GM19438 (cell line): ENCODE measurements at regions not wholly inside any gene's neighbourhood (a gene's known extent, or its start where the extent isn't known, plus 50 kb on each side); places are given as distances from the start of the nearest gene placed in this dataset.

ENCODE experiments used
- ATAC-seq: cut with Tn5 transposase; IDR thresholded peaks from one replicate; pipeline ENCODE4 v1.9.1; 2021; ENCODE audit warnings: low read depth; ENCODE audit not compliant: unreplicated experiment

GRCh38 chr3:180516368-180516767 is 85.6 kb upstream of the TTC14 start:
- no peak for ATAC-seq

DNA sequence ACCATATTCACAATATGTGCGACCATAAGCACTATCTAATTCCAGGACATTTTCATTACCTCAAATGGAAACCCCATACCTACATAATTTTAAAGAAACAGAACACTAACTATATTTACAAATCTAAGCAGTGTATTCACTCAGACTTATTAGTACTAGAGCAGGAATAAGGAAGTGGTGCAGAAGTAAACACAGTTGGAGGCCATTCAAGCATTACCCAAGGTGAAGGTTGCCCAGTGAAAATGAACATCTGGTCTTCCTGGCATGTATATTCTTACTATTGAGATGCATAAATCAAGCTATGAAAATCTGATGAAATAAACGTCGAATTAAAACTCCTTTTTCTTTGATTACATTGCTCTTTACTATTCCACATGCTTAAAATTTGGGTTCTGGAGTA is 78.9 kb upstream of the TTC14 start:
- no peak for ATAC-seq

GRCh38 chr3:180528843-180529242 is 73.1 kb upstream of the TTC14 start:
- no peak for ATAC-seq

GRCh38 chr3:180529778-180530177 is 72.2 kb upstream of the TTC14 start:
- ATAC-seq, result no peak

- no peak for ATAC-seq
Observed at GRCh38 chr3:180530276-180530675, 71.7 kb upstream of the TTC14 start.

DNA sequence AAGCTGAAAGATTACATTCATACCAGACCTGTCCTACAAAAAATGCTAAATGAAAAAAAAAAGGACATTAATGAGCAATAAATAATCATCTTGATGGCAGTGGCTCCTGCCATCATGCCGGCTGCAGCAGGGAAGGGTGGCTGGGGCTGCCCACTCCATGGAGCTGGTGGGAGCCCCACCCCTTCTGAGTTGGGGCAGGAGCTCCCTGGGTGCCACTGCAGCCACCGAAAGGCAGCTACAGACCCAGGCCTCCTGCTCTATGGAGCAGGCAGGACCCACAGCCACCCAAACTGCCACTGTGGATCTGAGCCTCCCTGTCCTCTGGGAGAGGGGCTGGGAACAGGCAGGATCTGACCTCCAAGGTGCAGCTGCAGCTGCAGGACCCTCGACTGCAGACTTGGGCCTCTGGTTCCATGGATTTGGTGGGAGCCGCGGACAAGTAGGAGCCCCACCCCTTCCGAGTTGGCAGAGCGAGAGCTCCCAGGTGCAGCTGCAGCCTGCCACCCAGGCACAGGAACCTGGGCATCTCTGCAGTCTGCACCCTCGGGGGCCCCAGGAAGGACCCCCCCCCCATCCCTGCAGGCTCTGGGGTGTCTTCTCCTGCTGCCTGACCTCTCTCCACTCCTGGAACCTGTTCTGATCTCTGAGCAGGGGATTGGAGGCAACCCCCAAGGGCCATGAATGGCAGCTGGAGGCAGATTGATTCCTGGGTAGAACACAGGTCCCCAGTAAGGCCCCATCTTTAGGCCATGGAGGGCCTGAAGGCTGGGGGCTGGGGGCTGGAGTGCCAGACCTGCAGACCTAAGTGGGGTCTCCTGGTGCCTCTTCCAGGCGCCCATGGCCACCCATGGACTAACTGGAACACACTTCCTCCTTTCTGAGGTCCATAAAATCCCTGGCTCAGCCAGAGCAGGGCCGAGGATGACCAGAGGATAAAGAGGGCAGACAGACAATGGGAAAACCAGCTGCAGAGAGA is 70.4 kb upstream of the TTC14 start:
- ATAC-seq, result no peak

- ATAC-seq, result no peak
Observed at GRCh38 chr3:180534828-180535227, 67.1 kb upstream of the TTC14 start.

- no peak for ATAC-seq
Observed at GRCh38 chr3:180538493-180538892, 63.5 kb upstream of the TTC14 start.

GRCh38 chr3:180543877-180544276 is 58.1 kb upstream of the TTC14 start:
- no peak for ATAC-seq

GRCh38 chr3:180546863-180547262 is 55.1 kb upstream of the TTC14 start:
- no peak for ATAC-seq

- ATAC-seq, result no peak
Observed at GRCh38 chr3:180548050-180548449, 53.9 kb upstream of the TTC14 start.
